ENCODE measurements at regions not wholly inside any gene's neighbourhood (a gene's known extent, or its start where the extent isn't known, plus 50 kb on each side); places are given as distances from the start of the nearest gene placed in this dataset.

- H3K4me1 Mint-ChIP-seq: no peaks in the 10 kb centered on the region
- ATAC-seq (ENCODE audit: low read depth in 2 of 2) (no peak), DNase-seq (no peak)
- H3K9me3 Mint-ChIP-seq: peaks cover 0 to 18% (median 9%) of the 10 kb centered on the region in 7 donors
- no peaks in the 10 kb centered on the region for H3K36me3 Mint-ChIP-seq
- H3K27me3 Mint-ChIP-seq: peaks cover 0 to 6% (median 5%) of the 10 kb centered on the region in 3 donors
- H3K4me3 Mint-ChIP-seq: no peak overlapping the region
- no peak overlapping the region for H3K27ac Mint-ChIP-seq
Measured at GRCh38 chr18:1976484-1976883, 594.8 kb downstream of the METTL4 start.

DNA sequence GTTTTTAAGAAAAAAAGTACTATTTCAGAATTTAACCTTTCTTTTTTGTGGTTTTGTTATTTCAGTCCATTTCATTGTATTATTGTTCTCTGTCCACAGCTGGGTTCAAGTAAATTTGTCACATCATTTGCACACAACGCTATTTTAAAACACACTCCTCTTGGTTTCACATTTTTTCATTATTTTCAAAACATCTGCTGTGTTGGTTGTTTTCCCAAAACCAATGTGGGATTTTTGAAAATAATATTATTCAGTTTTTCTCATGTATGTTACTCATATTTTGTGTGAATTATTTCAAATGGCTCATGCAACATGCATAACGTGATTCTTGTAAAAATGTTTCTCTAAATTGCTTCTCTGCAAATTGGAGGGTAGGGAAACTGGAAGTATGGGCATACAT, 589.2 kb downstream of the METTL4 start:
- no peaks in the 10 kb centered on the region for H3K36me3 Mint-ChIP-seq
- H3K4me3 Mint-ChIP-seq: no peak overlapping the region
- ATAC-seq (ENCODE audit: low read depth in 2 of 2) (no peak), DNase-seq (no peak)
- H3K4me1 Mint-ChIP-seq: no peaks in the 10 kb centered on the region
- no peak overlapping the region for H3K27ac Mint-ChIP-seq
- H3K9me3 Mint-ChIP-seq: peaks cover 0 to 23% (median 9%) of the 10 kb centered on the region in 7 donors
- peaks cover 0 to 9% (median 0%) of the 10 kb centered on the region in 3 donors for H3K27me3 Mint-ChIP-seq

- DNase-seq: no peak
- no peaks in the 10 kb centered on the region for H3K36me3 Mint-ChIP-seq
- peaks cover 0 to 23% (median 8%) of the 10 kb centered on the region in 7 donors for H3K9me3 Mint-ChIP-seq
- H3K27ac Mint-ChIP-seq: no peak overlapping the region
- no peak for ATAC-seq (ENCODE audit: low read depth in 2 of 2)
- H3K27me3 Mint-ChIP-seq: peaks cover 0 to 9% (median 0%) of the 10 kb centered on the region in 3 donors
- H3K4me1 Mint-ChIP-seq: no peaks in the 10 kb centered on the region
- no peak overlapping the region for H3K4me3 Mint-ChIP-seq
Measured at GRCh38 chr18:1983746-1984515, 587.4 kb downstream of the METTL4 start.

GRCh38 chr18:1993866-1994265, 577.4 kb downstream of the METTL4 start:
- Mint-ChIP-seq H3K4me1 (no peaks in the 10 kb centered on the region), H3K9me3 (no peaks in the 10 kb centered on the region), H3K36me3 (no peaks in the 10 kb centered on the region), H3K27me3 (peaks cover 0 to 6% (median 0%) of the 10 kb centered on the region in 3 donors), H3K27ac (no peak overlapping the region), H3K4me3 (no peak overlapping the region)
- DNase-seq (no peak), ATAC-seq (ENCODE audit: low read depth in 2 of 2) (no peak)

GRCh38 chr18:1994471-1994870, 576.8 kb downstream of the METTL4 start:
- no peak overlapping the region for H3K27ac Mint-ChIP-seq
- H3K9me3 Mint-ChIP-seq: no peaks in the 10 kb centered on the region
- no peak overlapping the region for H3K4me3 Mint-ChIP-seq
- no peaks in the 10 kb centered on the region for H3K36me3 Mint-ChIP-seq
- DNase-seq (no peak), ATAC-seq (ENCODE audit: low read depth in 2 of 2) (no peak)
- H3K4me1 Mint-ChIP-seq: no peaks in the 10 kb centered on the region
- peaks cover 0 to 6% (median 0%) of the 10 kb centered on the region in 3 donors for H3K27me3 Mint-ChIP-seq

- H3K27me3 Mint-ChIP-seq: peaks cover 0 to 6% (median 5%) of the 10 kb centered on the region in 3 donors
- H3K4me1 Mint-ChIP-seq: no peaks in the 10 kb centered on the region
- DNase-seq: no peak
- no peak for ATAC-seq (ENCODE audit: low read depth in 2 of 2)
- no peak overlapping the region for H3K4me3 Mint-ChIP-seq
- H3K27ac Mint-ChIP-seq: no peak overlapping the region
- no peaks in the 10 kb centered on the region for H3K36me3 Mint-ChIP-seq
- H3K9me3 Mint-ChIP-seq: no peaks in the 10 kb centered on the region
Measured at GRCh38 chr18:1995041-1995612, 576.2 kb downstream of the METTL4 start.

- peak overlapping the region in 1 of 6 donors; percentile 30 for H3K27ac Mint-ChIP-seq
- DNase-seq (no peak), ATAC-seq (ENCODE audit: low read depth in 2 of 2) (no peak)
- no peaks in the 10 kb centered on the region for H3K9me3 Mint-ChIP-seq
- H3K27me3 Mint-ChIP-seq: peaks cover 0 to 8% (median 6%) of the 10 kb centered on the region in 3 donors
- no peaks in the 10 kb centered on the region for H3K4me1 Mint-ChIP-seq
- no peaks in the 10 kb centered on the region for H3K36me3 Mint-ChIP-seq
- no peak overlapping the region for H3K4me3 Mint-ChIP-seq
Measured at GRCh38 chr18:1998121-1998520, 573.2 kb downstream of the METTL4 start.

DNA sequence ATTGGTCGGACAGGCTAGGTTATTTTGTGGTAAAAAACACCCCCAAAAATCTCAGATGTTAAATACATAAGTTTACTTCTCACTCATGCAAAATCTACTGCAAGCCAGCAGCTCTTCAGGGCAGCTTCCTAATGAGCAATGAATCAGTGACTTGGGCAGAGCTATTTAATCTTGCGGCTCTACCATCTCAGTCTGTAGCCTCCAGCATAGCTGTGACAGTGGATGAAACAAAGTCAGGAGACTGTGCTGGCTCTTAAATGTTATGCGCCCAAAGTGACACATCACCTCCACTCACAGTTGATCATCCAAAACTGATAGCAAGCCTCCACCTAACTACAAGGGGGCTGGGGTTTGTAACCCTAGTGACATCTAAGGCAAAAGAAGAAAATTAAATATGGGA, 571.9 kb downstream of the METTL4 start:
- DNase-seq: no peak

DNA sequence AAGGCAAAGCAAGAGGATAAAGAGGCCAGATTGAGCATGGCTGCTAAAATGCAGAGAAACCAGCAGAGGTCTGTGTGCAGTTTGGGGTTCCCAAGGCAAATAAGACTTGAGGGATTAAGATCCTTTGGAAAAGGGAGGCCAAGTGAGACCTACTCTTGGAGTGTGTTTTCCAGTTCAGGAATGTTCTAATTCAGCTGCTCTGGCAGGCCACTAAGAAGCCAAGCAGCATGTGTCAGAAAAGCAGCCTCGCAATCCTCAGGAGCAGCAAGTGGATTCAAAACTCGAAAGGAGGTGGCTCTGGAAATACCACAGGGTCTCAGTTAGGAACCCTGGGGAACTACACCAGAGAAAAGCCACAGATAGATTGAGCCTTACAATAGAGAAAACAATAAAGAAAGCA, 569.2 kb downstream of the METTL4 start:
- no peak for DNase-seq
- no peak for ATAC-seq (ENCODE audit: low read depth in 2 of 2)
- no peak overlapping the region for H3K27ac Mint-ChIP-seq
- no peaks in the 10 kb centered on the region for H3K36me3 Mint-ChIP-seq
- no peaks in the 10 kb centered on the region for H3K4me1 Mint-ChIP-seq
- H3K9me3 Mint-ChIP-seq: no peaks in the 10 kb centered on the region
- peaks cover 0 to 8% (median 0%) of the 10 kb centered on the region in 3 donors for H3K27me3 Mint-ChIP-seq
- H3K4me3 Mint-ChIP-seq: no peak overlapping the region

More for the DNA sequence above, 571.9 kb downstream of the METTL4 start:
- Mint-ChIP-seq H3K4me3 (no peak overlapping the region), H3K36me3 (no peaks in the 10 kb centered on the region), H3K4me1 (no peaks in the 10 kb centered on the region), H3K27ac (no peak overlapping the region), H3K9me3 (no peaks in the 10 kb centered on the region), H3K27me3 (peaks cover 0 to 8% (median 6%) of the 10 kb centered on the region in 3 donors)
- no peak for ATAC-seq (ENCODE audit: low read depth in 2 of 2)

DNA sequence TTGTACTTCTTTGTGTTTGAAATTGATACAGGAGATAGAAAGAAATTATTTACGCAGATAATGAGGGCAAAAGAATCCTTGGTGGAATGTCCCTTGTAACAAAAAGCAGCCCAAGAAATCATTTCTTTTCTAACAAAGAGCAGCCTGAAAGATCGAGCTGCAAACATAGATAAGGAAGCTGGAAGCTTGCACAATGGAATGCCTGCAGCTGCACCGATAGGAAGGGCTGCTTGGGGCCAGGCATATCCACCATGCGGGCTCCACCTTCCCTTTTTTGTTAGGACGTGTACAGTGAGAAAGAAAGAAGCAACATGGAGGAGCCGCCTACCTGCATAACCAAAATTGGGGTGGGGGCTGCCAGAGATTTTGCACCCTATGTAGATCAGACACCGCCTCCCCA, 568.7 kb downstream of the METTL4 start:
- Mint-ChIP-seq H3K27ac (no peak overlapping the region), H3K27me3 (peaks cover 0 to 8% (median 0%) of the 10 kb centered on the region in 3 donors), H3K36me3 (no peaks in the 10 kb centered on the region), H3K4me1 (no peaks in the 10 kb centered on the region), H3K9me3 (no peaks in the 10 kb centered on the region), H3K4me3 (no peak overlapping the region)
- DNase-seq (no peak), ATAC-seq (ENCODE audit: low read depth in 2 of 2) (no peak)

GRCh38 chr18:2009942-2010697, 561.2 kb downstream of the METTL4 start:
- Mint-ChIP-seq H3K27me3 (no peaks in the 10 kb centered on the region), H3K9me3 (peaks cover 0 to 1% (median 0%) of the 10 kb centered on the region in 7 donors), H3K4me3 (no peak overlapping the region), H3K4me1 (no peaks in the 10 kb centered on the region), H3K36me3 (no peaks in the 10 kb centered on the region), H3K27ac (no peak overlapping the region)
- DNase-seq (no peak), ATAC-seq (ENCODE audit: low read depth in 2 of 2) (no peak)

GRCh38 chr18:2027016-2027415, 544.3 kb downstream of the METTL4 start:
- DNase-seq (no peak), ATAC-seq (ENCODE audit: low read depth in 2 of 2) (no peak)
- no peak overlapping the region for H3K27ac Mint-ChIP-seq
- no peaks in the 10 kb centered on the region for H3K27me3 Mint-ChIP-seq
- no peaks in the 10 kb centered on the region for H3K36me3 Mint-ChIP-seq
- no peaks in the 10 kb centered on the region for H3K9me3 Mint-ChIP-seq
- no peaks in the 10 kb centered on the region for H3K4me1 Mint-ChIP-seq
- no peak overlapping the region for H3K4me3 Mint-ChIP-seq

DNA sequence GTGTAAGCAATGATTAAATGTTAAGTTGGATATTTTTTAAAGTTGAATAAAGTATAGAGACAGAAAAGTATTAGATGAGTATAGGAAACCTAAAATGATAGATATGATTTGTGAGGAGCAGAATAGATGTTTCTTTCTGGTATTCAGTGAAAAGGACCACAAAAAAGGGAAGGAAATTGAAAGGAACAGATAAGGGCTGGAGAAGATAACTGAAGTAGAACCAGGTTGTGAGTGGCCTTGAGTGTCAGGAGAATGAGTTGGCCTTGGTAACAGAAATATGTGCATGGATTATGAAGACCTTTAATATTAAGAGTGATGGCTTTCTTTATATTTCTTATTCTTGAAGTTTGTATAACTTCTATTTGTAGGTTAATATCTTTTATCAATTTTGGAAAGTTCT, 543.5 kb downstream of the METTL4 start:
- Mint-ChIP-seq H3K36me3 (no peaks in the 10 kb centered on the region), H3K4me1 (no peaks in the 10 kb centered on the region), H3K9me3 (no peaks in the 10 kb centered on the region), H3K27me3 (no peaks in the 10 kb centered on the region), H3K27ac (no peak overlapping the region), H3K4me3 (no peak overlapping the region)
- no peak for DNase-seq
- no peak for ATAC-seq (ENCODE audit: low read depth in 2 of 2)

DNA sequence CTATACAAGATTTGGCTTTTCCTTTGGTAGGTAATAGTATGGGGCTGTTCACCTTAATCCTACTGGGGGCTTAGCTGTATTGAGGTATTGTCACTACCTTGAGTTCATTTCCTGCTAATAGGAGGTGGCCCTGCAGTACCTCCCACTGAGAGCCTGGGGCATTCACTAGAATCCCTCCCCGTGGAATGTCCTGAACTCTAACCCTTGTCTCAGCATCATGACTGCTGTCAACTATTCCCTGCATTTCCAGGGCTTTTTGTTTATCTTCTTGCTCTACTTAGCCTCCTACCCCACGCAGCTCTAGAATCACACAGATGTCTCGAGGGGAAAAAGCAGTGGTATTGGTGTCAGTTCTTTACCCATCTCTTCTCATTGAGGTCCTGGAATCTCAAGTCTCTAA, 542.3 kb downstream of the METTL4 start:
- no peaks in the 10 kb centered on the region for H3K9me3 Mint-ChIP-seq
- DNase-seq (no peak), ATAC-seq (ENCODE audit: low read depth in 2 of 2) (no peak)
- no peaks in the 10 kb centered on the region for H3K36me3 Mint-ChIP-seq
- H3K4me1 Mint-ChIP-seq: no peaks in the 10 kb centered on the region
- H3K27ac Mint-ChIP-seq: no peak overlapping the region
- no peaks in the 10 kb centered on the region for H3K27me3 Mint-ChIP-seq
- H3K4me3 Mint-ChIP-seq: no peak overlapping the region

All from naive B cell (primary cell).